Caco-2 (cell line): ENCODE measurements at regions not wholly inside any gene's neighbourhood (a gene's known extent, or its start where the extent isn't known, plus 50 kb on each side); places are given as distances from the start of the nearest gene placed in this dataset.

ENCODE experiments used
- BruUV-seq: library from RNA; stranded (reverse); fragments of 400-500 nt; replicated peaks from 2 replicates; lab custom pipeline; 2021; lab: Mats Ljungman, UMichigan
- CTCF ChIA-PET: fragments of 300-600 bp; sonication (Branson Sonifier 250); formaldehyde crosslinking; loops from one replicate; lab custom pipeline; 2022; ENCODE audit warnings: antibody characterized with exemption; lab: Charles Lee
- POLR2A ChIA-PET: fragments of 300-600 bp; sonication (Branson Sonifier 250); formaldehyde crosslinking; loops from one replicate; lab custom pipeline; 2022; ENCODE audit warnings: antibody characterized with exemption; lab: Charles Lee
- DNase-seq, 2 experiments: peaks; one replicate each; pipeline versions ENCODE4 v3.0.0 to v3.0.0-alpha.2; 2020 to 2022
- H3K27me3 ChIP-seq: replicated peaks from 2 replicates; pipeline ENCODE4 v1.6.0; 2011; ENCODE audit warnings: low read length; ENCODE audit not compliant: control insufficient read depth, insufficient read depth
- H3K36me3 ChIP-seq: 2 replicates; pipeline ENCODE4 v1.5.1; 2011; ENCODE audit warnings: low read length; ENCODE audit not compliant: control insufficient read depth, insufficient read depth
- H3K4me1 ChIP-seq: fragments of 250-450 bp; sonication (Bioruptor Pico); 2 replicates; pipeline ENCODE4 v1.5.1; 2020; ENCODE audit warnings: mild to moderate bottlenecking
- H3K4me3 ChIP-seq: 2 replicates; pipeline ENCODE4 v1.5.1; 2011; ENCODE audit warnings: low read depth, mild to moderate bottlenecking, control low read depth, low read length
- H3K9me3 ChIP-seq: fragments of 250-450 bp; sonication (Bioruptor Pico); 2 replicates; pipeline ENCODE4 v1.5.1; 2020; ENCODE audit warnings: mild to moderate bottlenecking, moderate library complexity
- H3K27ac Mint-ChIP-seq: one replicate; pipeline ENCODE4 v1.8.0; 2022; ENCODE audit warnings: mixed read lengths; ENCODE audit not compliant: unreplicated experiment
- H3K27me3 Mint-ChIP-seq: one replicate; pipeline ENCODE4 v1.8.0; 2022; ENCODE audit warnings: mixed read lengths; ENCODE audit not compliant: insufficient read depth, unreplicated experiment
- H3K36me3 Mint-ChIP-seq: one replicate; pipeline ENCODE4 v1.8.0; 2022; ENCODE audit warnings: mild to moderate bottlenecking, mixed read lengths; ENCODE audit not compliant: insufficient read depth, unreplicated experiment
- H3K4me1 Mint-ChIP-seq: one replicate; pipeline ENCODE4 v1.8.0; 2022; ENCODE audit warnings: low read depth, mixed read lengths; ENCODE audit not compliant: unreplicated experiment
- H3K4me3 Mint-ChIP-seq: one replicate; pipeline ENCODE4 v1.8.0; 2022; ENCODE audit warnings: mild to moderate bottlenecking, moderate library complexity, mixed read lengths; ENCODE audit not compliant: unreplicated experiment
- H3K9me3 Mint-ChIP-seq: one replicate; pipeline ENCODE4 v1.8.0; 2022; ENCODE audit warnings: mixed read lengths; ENCODE audit not compliant: unreplicated experiment
- intact Hi-C: fragments of 100-400 bp; cut with micrococcal nuclease; formaldehyde crosslinking; loops from one replicate; pipeline ENCODE4 v1.10.0; 2022; ENCODE audit not compliant: unreplicated experiment
- TF ChIP-seq, protein P1 (sequence below), 2 experiments: fragments of 200-600 bp in 1 of 2; IDR thresholded peaks; 1 replicate in 1 of 2; 2 replicates in 1 of 2; pipeline versions ENCODE4 v1.5.1 to v1.8.0; 2011 to 2022; ENCODE audit warnings: antibody characterized with exemption in 1 of 2, control low read depth in 1 of 2, inconsistent platforms in 1 of 2, low read depth in 1 of 2, low read length in 1 of 2, mild to moderate bottlenecking in 1 of 2, moderate library complexity in 1 of 2; ENCODE audit not compliant: insufficient read depth in 1 of 2, severe bottlenecking in 1 of 2, unreplicated experiment in 1 of 2

DNA sequence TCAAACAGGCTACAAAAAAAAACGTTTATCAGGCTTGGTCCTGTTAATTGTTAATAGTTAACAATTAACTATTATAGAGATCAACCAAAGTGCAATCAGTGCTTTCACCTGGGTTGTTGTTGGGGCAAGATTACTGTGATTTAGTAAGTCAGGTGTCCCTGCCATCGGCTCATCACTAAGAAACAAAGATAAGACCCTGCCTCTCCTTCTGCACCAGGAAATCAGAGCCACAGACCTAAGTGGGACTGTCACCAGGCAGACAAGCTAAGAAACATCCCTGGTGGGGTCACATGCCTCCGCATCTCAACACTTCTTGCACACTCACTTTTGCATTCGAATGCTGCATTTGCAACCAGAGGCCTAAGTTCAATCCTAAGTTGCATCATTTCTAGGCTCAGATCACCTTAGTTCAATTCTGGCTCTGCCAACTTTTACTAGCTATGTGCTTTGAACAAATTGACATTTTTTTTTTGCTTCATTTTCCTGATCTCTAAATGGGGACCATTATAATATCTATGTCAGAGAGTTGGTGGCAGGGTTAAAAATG is 298.9 kb upstream of the B3GAT1 start:
- Mint-ChIP-seq H3K4me3 (no peak overlapping the region), H3K9me3 (no peaks in the 10 kb centered on the region), H3K4me1 (no peaks in the 10 kb centered on the region), H3K27me3 (no peaks in the 10 kb centered on the region), H3K36me3 (no peaks in the 10 kb centered on the region), H3K27ac (no peak overlapping the region)
- H3K9me3 ChIP-seq: no peaks in the 10 kb centered on the region
- no peak overlapping the region for H3K4me3 ChIP-seq
- POLR2A ChIA-PET: no interaction called here
- intact Hi-C loops: no loop called here
- no peaks in the 10 kb centered on the region for H3K27me3 ChIP-seq
- no TSS peak for BruUV-seq
- no peaks in the 10 kb centered on the region for H3K36me3 ChIP-seq
- TF ChIP-seq, protein P1, sequence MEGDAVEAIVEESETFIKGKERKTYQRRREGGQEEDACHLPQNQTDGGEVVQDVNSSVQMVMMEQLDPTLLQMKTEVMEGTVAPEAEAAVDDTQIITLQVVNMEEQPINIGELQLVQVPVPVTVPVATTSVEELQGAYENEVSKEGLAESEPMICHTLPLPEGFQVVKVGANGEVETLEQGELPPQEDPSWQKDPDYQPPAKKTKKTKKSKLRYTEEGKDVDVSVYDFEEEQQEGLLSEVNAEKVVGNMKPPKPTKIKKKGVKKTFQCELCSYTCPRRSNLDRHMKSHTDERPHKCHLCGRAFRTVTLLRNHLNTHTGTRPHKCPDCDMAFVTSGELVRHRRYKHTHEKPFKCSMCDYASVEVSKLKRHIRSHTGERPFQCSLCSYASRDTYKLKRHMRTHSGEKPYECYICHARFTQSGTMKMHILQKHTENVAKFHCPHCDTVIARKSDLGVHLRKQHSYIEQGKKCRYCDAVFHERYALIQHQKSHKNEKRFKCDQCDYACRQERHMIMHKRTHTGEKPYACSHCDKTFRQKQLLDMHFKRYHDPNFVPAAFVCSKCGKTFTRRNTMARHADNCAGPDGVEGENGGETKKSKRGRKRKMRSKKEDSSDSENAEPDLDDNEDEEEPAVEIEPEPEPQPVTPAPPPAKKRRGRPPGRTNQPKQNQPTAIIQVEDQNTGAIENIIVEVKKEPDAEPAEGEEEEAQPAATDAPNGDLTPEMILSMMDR (IDR thresholded peaks at IDR 0.05; ENCODE audit: insufficient read depth in 1 of 2, low read depth in 1 of 2, low read length in 1 of 2, severe bottlenecking in 1 of 2, unreplicated experiment in 1 of 2): no peak
- H3K4me1 ChIP-seq: no peaks in the 10 kb centered on the region
- CTCF ChIA-PET: no interaction called here
- no peak for DNase-seq

DNA sequence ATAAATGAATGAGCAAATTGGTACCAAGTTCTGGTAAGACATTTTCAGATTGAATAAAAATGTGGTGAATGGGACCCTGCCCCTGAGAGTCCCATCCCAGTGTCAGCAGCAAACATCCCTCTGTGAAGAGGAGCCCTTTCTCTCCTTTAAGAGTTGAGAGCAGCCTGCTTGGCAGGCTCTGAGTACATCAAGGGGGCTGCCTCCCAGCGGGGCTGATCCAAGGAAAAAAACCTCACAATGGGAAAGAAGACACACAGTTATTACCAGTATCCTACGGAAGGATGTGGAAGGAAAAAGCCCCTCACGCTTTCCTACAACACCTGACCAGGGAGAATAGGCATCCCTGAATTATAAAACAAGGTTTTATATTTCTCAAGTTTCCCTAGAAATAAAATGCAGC is 293.8 kb upstream of the B3GAT1 start:
- H3K36me3 ChIP-seq: no peaks in the 10 kb centered on the region
- intact Hi-C loops: no loop called here
- no peak overlapping the region for H3K27ac Mint-ChIP-seq
- no peaks in the 10 kb centered on the region for H3K27me3 ChIP-seq
- TF ChIP-seq, protein P1 (IDR thresholded peaks at IDR 0.05; ENCODE audit: insufficient read depth in 1 of 2, low read depth in 1 of 2, low read length in 1 of 2, severe bottlenecking in 1 of 2, unreplicated experiment in 1 of 2): no peak
- H3K9me3 ChIP-seq: no peaks in the 10 kb centered on the region
- POLR2A ChIA-PET: no interaction called here
- no peaks in the 10 kb centered on the region for H3K4me1 ChIP-seq
- no peaks in the 10 kb centered on the region for H3K4me1 Mint-ChIP-seq
- no peak overlapping the region for H3K4me3 ChIP-seq
- H3K9me3 Mint-ChIP-seq: no peaks in the 10 kb centered on the region
- CTCF ChIA-PET: no interaction called here
- no peaks in the 10 kb centered on the region for H3K36me3 Mint-ChIP-seq
- no peak overlapping the region for H3K4me3 Mint-ChIP-seq
- no peaks in the 10 kb centered on the region for H3K27me3 Mint-ChIP-seq
- no TSS peak for BruUV-seq
- DNase-seq: no peak

DNA sequence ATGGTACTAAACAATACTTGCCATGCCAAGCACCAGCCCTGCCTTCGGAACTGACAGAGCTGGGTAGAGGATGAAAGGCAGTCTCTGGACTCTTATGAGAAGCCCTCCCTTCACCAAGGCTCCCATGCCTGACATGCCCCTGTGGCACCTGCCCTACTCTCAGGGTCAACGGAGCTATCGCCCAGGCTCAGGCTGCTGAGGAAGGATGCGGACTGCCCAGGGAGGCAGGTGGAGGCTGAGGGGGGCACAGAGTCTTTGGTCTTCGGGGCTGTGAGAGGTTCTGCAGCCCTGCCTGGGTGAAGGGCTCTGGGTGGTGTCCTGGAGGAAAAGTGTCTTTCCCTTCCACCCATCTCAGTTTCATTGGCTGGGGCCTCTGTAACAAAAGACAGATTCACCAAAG is 290.8 kb upstream of the B3GAT1 start:
- no peaks in the 10 kb centered on the region; the same call in 1 of the 2 replicates for H3K9me3 ChIP-seq
- H3K27ac Mint-ChIP-seq: no peak overlapping the region
- H3K4me1 Mint-ChIP-seq: peaks cover 5% of the 10 kb centered on the region
- H3K36me3 ChIP-seq: no peaks in the 10 kb centered on the region
- H3K4me3 Mint-ChIP-seq: no peak overlapping the region
- DNase-seq: no peak
- H3K9me3 Mint-ChIP-seq: peaks cover 15% of the 10 kb centered on the region
- TF ChIP-seq, protein P1 (IDR thresholded peaks at IDR 0.05; ENCODE audit: insufficient read depth in 1 of 2, low read depth in 1 of 2, low read length in 1 of 2, severe bottlenecking in 1 of 2, unreplicated experiment in 1 of 2): no peak
- BruUV-seq: no TSS peak
- ChIA-PET POLR2A (no interaction called here), CTCF (no interaction called here)
- H3K4me3 ChIP-seq: no peak overlapping the region
- H3K27me3 ChIP-seq: no peaks in the 10 kb centered on the region
- intact Hi-C loops: no loop called here
- H3K4me1 ChIP-seq: no peaks in the 10 kb centered on the region
- no peaks in the 10 kb centered on the region for H3K27me3 Mint-ChIP-seq
- H3K36me3 Mint-ChIP-seq: no peaks in the 10 kb centered on the region
